B cell (primary cell): ENCODE measurements at regions not wholly inside any gene's neighbourhood (a gene's known extent, or its start where the extent isn't known, plus 50 kb on each side); places are given as distances from the start of the nearest gene placed in this dataset.

Source experiments
- CTCF ChIP-seq: fragments of 200-600 bp; IDR thresholded peaks from one replicate; pipeline ENCODE4 v1.8.0; 2022; ENCODE audit warnings: antibody characterized with exemption, mild to moderate bottlenecking
- EZH2 ChIP-seq: IDR thresholded peaks from 2 replicates; pipeline ENCODE4 v1.6.1; 2012; ENCODE audit warnings: borderline replicate concordance, low read depth, mild to moderate bottlenecking, moderate library complexity, low read length; ENCODE audit not compliant: insufficient read depth, poor library complexity, severe bottlenecking

- TF ChIP-seq EZH2 (no peak), CTCF (no peak)
Observed at GRCh38 chr12:93127107-93127560, 198.0 kb upstream of the EEA1 start.
